SK-N-SH (cell line): ENCODE measurements at regions not wholly inside any gene's neighbourhood (a gene's known extent, or its start where the extent isn't known, plus 50 kb on each side); places are given as distances from the start of the nearest gene placed in this dataset.

Experiments used
- CTCF ChIA-PET: fragments of 300-600, 350-600 bp; formaldehyde crosslinking; extraction: SDS; loops from one replicate; lab custom pipeline; 2021; lab: Yijun Ruan, JAX
- POLR2A ChIA-PET: fragments of 350-600 bp; sonication (Branson Sonifier 250); formaldehyde crosslinking; extraction: SDS; loops from one replicate; lab custom pipeline; 2020; ENCODE audit warnings: antibody characterized with exemption, inconsistent platforms; lab: Yijun Ruan, JAX
- DNase-seq: peaks from one replicate; pipeline ENCODE4 v3.0.0; 2012
- H2AFZ ChIP-seq: fragments of 200-600 bp; sonication (generic); 2 replicates; pipeline ENCODE4 v1.8.1; 2016; ENCODE audit warnings: antibody characterized with exemption, mild to moderate bottlenecking, low read depth
- H3F3A ChIP-seq: fragments of 200-600 bp; sonication (generic); replicated peaks from 2 replicates; pipeline ENCODE3; 2016; ENCODE audit warnings: antibody characterized with exemption, mild to moderate bottlenecking; ENCODE audit not compliant: insufficient read depth
- H3K27ac ChIP-seq, 2 experiments: fragments of 200-500 bp in 1 of 2; fragments of 200-600 bp in 1 of 2; sonication (Bioruptor generic) in 1 of 2; sonication (generic), shearing (Covaris generic) in 1 of 2; 2 replicates each; pipeline versions ENCODE4 v1.5.1 to v1.6.1; 2014 to 2016; ENCODE audit warnings: low read depth in 2 of 2, inconsistent platforms in 1 of 2, low read length in 1 of 2, mild to moderate bottlenecking in 1 of 2, mixed read lengths in 1 of 2
- H3K27me3 ChIP-seq: fragments of 200-600 bp; sonication (generic), shearing (Covaris generic); 2 replicates; pipeline ENCODE4 v1.6.1; 2016; ENCODE audit warnings: mixed run types; ENCODE audit not compliant: insufficient read depth
- H3K36me3 ChIP-seq, 2 experiments: fragments of 200-500 bp in 1 of 2; fragments of 200-600 bp in 1 of 2; sonication (Bioruptor generic) in 1 of 2; sonication (generic) in 1 of 2; replicated peaks in 1 of 2; 2 replicates each; pipeline versions ENCODE3 to v1.5.1; 2014 to 2016; ENCODE audit warnings: low read length in 1 of 2, mild to moderate bottlenecking in 1 of 2; ENCODE audit not compliant: insufficient read depth in 2 of 2, control insufficient read depth in 1 of 2
- H3K4me1 ChIP-seq, 2 experiments: fragments of 200-500 bp in 1 of 2; fragments of 200-600 bp in 1 of 2; sonication (Bioruptor generic) in 1 of 2; sonication (generic), shearing (Covaris generic) in 1 of 2; 2 replicates each; pipeline versions ENCODE4 v1.5.1 to v1.6.1; 2014 to 2016; ENCODE audit warnings: low read depth in 1 of 2, low read length in 1 of 2, mixed run types in 1 of 2; ENCODE audit not compliant: insufficient read depth in 2 of 2, control insufficient read depth in 1 of 2
- H3K4me2 ChIP-seq: fragments of 200-600 bp; sonication (generic), shearing (Covaris generic); 2 replicates; pipeline ENCODE4 v1.6.1; 2017; ENCODE audit warnings: mixed run types
- H3K4me3 ChIP-seq, 2 experiments: fragments of 200-500 bp in 1 of 2; fragments of 200-600 bp in 1 of 2; sonication (Bioruptor generic) in 1 of 2; sonication (generic), shearing (Covaris generic) in 1 of 2; 2 replicates each; pipeline versions ENCODE4 v1.5.1 to v1.8.1; 2014 to 2016; ENCODE audit warnings: low read depth in 2 of 2, inconsistent platforms in 1 of 2, low read length in 1 of 2, mild to moderate bottlenecking in 1 of 2, mixed read lengths in 1 of 2, moderate library complexity in 1 of 2
- H3K79me2 ChIP-seq: fragments of 200-600 bp; sonication (generic); 2 replicates; pipeline ENCODE4 v1.8.1; 2017; ENCODE audit warnings: mild to moderate bottlenecking; ENCODE audit not compliant: insufficient read depth
- H3K9ac ChIP-seq: fragments of 200-600 bp; sonication (generic); 2 replicates; pipeline ENCODE4 v1.6.1; 2017; ENCODE audit warnings: mixed run types
- H3K9me2 ChIP-seq: fragments of 200-600 bp; sonication (generic); 2 replicates; pipeline ENCODE4 v1.6.1; 2017; ENCODE audit warnings: mixed run types
- H3K9me3 ChIP-seq: fragments of 200-600 bp; sonication (generic); 2 replicates; pipeline ENCODE4 v1.6.1; 2017; ENCODE audit warnings: mixed run types, mild to moderate bottlenecking, moderate library complexity
- H4K20me1 ChIP-seq: fragments of 200-600 bp; sonication (generic); 2 replicates; pipeline ENCODE4 v1.6.1; 2017; ENCODE audit warnings: mild to moderate bottlenecking, mixed run types; ENCODE audit not compliant: insufficient read depth
- EP300 ChIP-seq, 2 experiments: IDR thresholded peaks; 2 replicates each; pipeline versions ENCODE4 v1.4.0 to v1.6.1; 2012; ENCODE audit warnings: borderline replicate concordance in 1 of 2, low read depth in 1 of 2, low read length in 1 of 2
- FOXM1 ChIP-seq: IDR thresholded peaks from 2 replicates; pipeline ENCODE4 v1.4.0; 2012; ENCODE audit warnings: low read depth, mild to moderate bottlenecking
- MAX ChIP-seq: IDR thresholded peaks from 2 replicates; pipeline ENCODE4 v1.4.0; 2012; ENCODE audit warnings: low read depth
- MXI1 ChIP-seq: IDR thresholded peaks from 2 replicates; pipeline ENCODE4 v1.6.1; 2012; ENCODE audit warnings: mild to moderate bottlenecking, low read depth, low read length, improper control_type of control experiment
- NFIC ChIP-seq: IDR thresholded peaks from 2 replicates; pipeline ENCODE4 v1.4.0; 2012; ENCODE audit warnings: borderline replicate concordance
- RCOR1 ChIP-seq: fragments of 150-350 bp; IDR thresholded peaks from 2 replicates; pipeline ENCODE4 v1.6.1; 2017; ENCODE audit warnings: antibody characterized with exemption, low read length
- RXRA ChIP-seq: IDR thresholded peaks from 2 replicates; pipeline ENCODE4 v1.4.0; 2012; ENCODE audit warnings: low read depth, mild to moderate bottlenecking, borderline replicate concordance
- TAF1 ChIP-seq: IDR thresholded peaks from 2 replicates; pipeline ENCODE4 v1.6.1; 2012; ENCODE audit warnings: low read depth, mild to moderate bottlenecking, low read length, moderate library complexity, borderline replicate concordance
- ZBTB33 ChIP-seq: IDR thresholded peaks from 2 replicates; pipeline ENCODE4 v1.4.0; 2012; ENCODE audit warnings: low read depth, borderline replicate concordance
- WGBS: methylation state at CpG from one replicate; pipeline ENCODE4 v1.1.6; 2017; ENCODE audit warnings: low lambda C conversion rate; 5-methylcytosine and 5-hydroxymethylcytosine counted together

GRCh38 chr12:125324861-125325490 is 259.7 kb downstream of the AACS start:
- POLR2A ChIA-PET: no interaction called here
- WGBS: 16% methylated on average over 9 of the region's 9 CpGs
- no peak for TF ChIP-seq TAF1
- no peak for TF ChIP-seq MXI1
- TF ChIP-seq MAX: no peak
- no peak for TF ChIP-seq RCOR1
- no peak for TF ChIP-seq EP300 (IDR thresholded peaks at IDR 0.05; ENCODE audit: borderline replicate concordance in 1 of 2, low read depth in 1 of 2, low read length in 1 of 2)
- no peak for TF ChIP-seq RXRA
- TF ChIP-seq NFIC: no peak
- TF ChIP-seq FOXM1: no peak

GRCh38 chr12:125329239-125330102 is 264.2 kb downstream of the AACS start:
- CTCF ChIA-PET: no interaction called here
- H3K9ac ChIP-seq: no peak overlapping the region

More at GRCh38 chr12:125324861-125325490, 259.7 kb downstream of the AACS start:
- Histone ChIP-seq H3K4me3 (no peak overlapping the region), H3K9ac (no peak overlapping the region), H3K27me3 (no peaks in the 10 kb centered on the region), H3F3A (no peaks in the 10 kb centered on the region), H3K79me2 (no peaks in the 10 kb centered on the region), H3K4me2 (no peak overlapping the region), H3K9me3 (no peaks in the 10 kb centered on the region), H4K20me1 (no peaks in the 10 kb centered on the region), H2AFZ (no peak overlapping the region), H3K27ac (no peak overlapping the region), H3K4me1 (no peaks in the 10 kb centered on the region), H3K36me3 (no peaks in the 10 kb centered on the region), H3K9me2 (no peaks in the 10 kb centered on the region)
- CTCF ChIA-PET: interaction anchor here (1.4 to 1.5 kb wide), 2 partner anchors 11 to 13 kb away, joined by 3 read pairs; no protein-coding TSS in a partner anchor
- DNase-seq: no peak

More at GRCh38 chr12:125329239-125330102, 264.2 kb downstream of the AACS start:
- 34% methylated on average over 16 of the region's 16 CpGs for WGBS
- Histone ChIP-seq H3K4me2 (no peak overlapping the region), H3K27ac (no peak overlapping the region), H3K9me3 (no peaks in the 10 kb centered on the region), H3K4me3 (no peak overlapping the region), H3K27me3 (no peaks in the 10 kb centered on the region), H3K36me3 (no peaks in the 10 kb centered on the region), H2AFZ (no peak overlapping the region), H3K79me2 (no peaks in the 10 kb centered on the region), H3K9me2 (no peaks in the 10 kb centered on the region), H4K20me1 (no peaks in the 10 kb centered on the region), H3K4me1 (no peaks in the 10 kb centered on the region; a peak in 1 of 4 replicates), H3F3A (no peaks in the 10 kb centered on the region)
- DNase-seq: no peak
- POLR2A ChIA-PET: no interaction called here
- no peak for TF ChIP-seq ZBTB33
